Parathyroid adenoma (tissue), 2 donors: ENCODE measurements at regions not wholly inside any gene's neighbourhood (a gene's known extent, or its start where the extent isn't known, plus 50 kb on each side); places are given as distances from the start of the nearest gene placed in this dataset.
"Not testable (repeated sequence)": the region's sequence is repeated elsewhere in the genome, so short reads cannot be mapped to it uniquely, and the experiment has no call there.

Experiments used
- H2AFZ ChIP-seq: fragments of 300-600 bp; sonication (generic); one replicate; pipeline ENCODE4 v1.7.0; 2017; ENCODE audit warnings: antibody characterized with exemption, mild to moderate bottlenecking
- H3K27ac ChIP-seq: fragments of 300-600 bp; sonication (generic); one replicate; pipeline ENCODE4 v1.7.0; 2017
- H3K27me3 ChIP-seq: fragments of 300-600 bp; sonication (generic); one replicate; pipeline ENCODE4 v1.7.0; 2017; ENCODE audit warnings: low read length; ENCODE audit not compliant: control insufficient read depth, insufficient read depth
- H3K36me3 ChIP-seq: fragments of 300-600 bp; sonication (generic); one replicate; pipeline ENCODE4 v1.7.0; 2017; ENCODE audit warnings: low read length; ENCODE audit not compliant: control insufficient read depth, insufficient read depth
- H3K4me1 ChIP-seq: fragments of 300-600 bp; sonication (generic); one replicate; pipeline ENCODE4 v1.7.0; 2017; ENCODE audit warnings: control low read depth
- H3K4me2 ChIP-seq: fragments of 300-600 bp; sonication (generic); one replicate; pipeline ENCODE4 v1.7.0; 2017; ENCODE audit warnings: low read length
- H3K4me3 ChIP-seq: fragments of 300-600 bp; sonication (generic); one replicate; pipeline ENCODE4 v1.7.0; 2017; ENCODE audit warnings: low read depth, low read length
- H3K79me2 ChIP-seq: fragments of 300-600 bp; sonication (generic); one replicate; pipeline ENCODE4 v1.7.0; 2017; ENCODE audit warnings: control low read depth
- H3K9ac ChIP-seq: fragments of 300-600 bp; sonication (generic); one replicate; pipeline ENCODE4 v1.7.0; 2017; ENCODE audit warnings: mild to moderate bottlenecking
- H3K9me3 ChIP-seq: fragments of 300-600 bp; sonication (generic); one replicate; pipeline ENCODE4 v1.7.0; 2017; ENCODE audit warnings: low read length; ENCODE audit not compliant: control insufficient read depth
- TF ChIP-seq, protein P1 (sequence below): fragments of 300-600 bp; sonication (generic); IDR thresholded peaks from one replicate; pipeline ENCODE4 v1.7.0; 2017; ENCODE audit warnings: antibody characterized with exemption, mild to moderate bottlenecking
- donor health status: primary hyperparathyroidism.

- H3K4me1 ChIP-seq: peaks cover 11% of the 10 kb centered on the region
Measured at GRCh38 chr12:68538726-68539614, 71.7 kb upstream of the RAP1B start.

GRCh38 chr12:68539615-68539952 is 71.1 kb upstream of the RAP1B start:
- no peaks in the 10 kb centered on the region for H3K27me3 ChIP-seq
- H3K79me2 ChIP-seq: no peaks in the 10 kb centered on the region
- no peak overlapping the region for H2AFZ ChIP-seq
- H3K27ac ChIP-seq: no peak overlapping the region
- no peak overlapping the region for H3K4me3 ChIP-seq
- H3K4me1 ChIP-seq: peaks cover 11% of the 10 kb centered on the region
- no peak overlapping the region for H3K9ac ChIP-seq
- no peak overlapping the region for H3K4me2 ChIP-seq
- no peaks in the 10 kb centered on the region for H3K9me3 ChIP-seq
- TF ChIP-seq, protein P1, sequence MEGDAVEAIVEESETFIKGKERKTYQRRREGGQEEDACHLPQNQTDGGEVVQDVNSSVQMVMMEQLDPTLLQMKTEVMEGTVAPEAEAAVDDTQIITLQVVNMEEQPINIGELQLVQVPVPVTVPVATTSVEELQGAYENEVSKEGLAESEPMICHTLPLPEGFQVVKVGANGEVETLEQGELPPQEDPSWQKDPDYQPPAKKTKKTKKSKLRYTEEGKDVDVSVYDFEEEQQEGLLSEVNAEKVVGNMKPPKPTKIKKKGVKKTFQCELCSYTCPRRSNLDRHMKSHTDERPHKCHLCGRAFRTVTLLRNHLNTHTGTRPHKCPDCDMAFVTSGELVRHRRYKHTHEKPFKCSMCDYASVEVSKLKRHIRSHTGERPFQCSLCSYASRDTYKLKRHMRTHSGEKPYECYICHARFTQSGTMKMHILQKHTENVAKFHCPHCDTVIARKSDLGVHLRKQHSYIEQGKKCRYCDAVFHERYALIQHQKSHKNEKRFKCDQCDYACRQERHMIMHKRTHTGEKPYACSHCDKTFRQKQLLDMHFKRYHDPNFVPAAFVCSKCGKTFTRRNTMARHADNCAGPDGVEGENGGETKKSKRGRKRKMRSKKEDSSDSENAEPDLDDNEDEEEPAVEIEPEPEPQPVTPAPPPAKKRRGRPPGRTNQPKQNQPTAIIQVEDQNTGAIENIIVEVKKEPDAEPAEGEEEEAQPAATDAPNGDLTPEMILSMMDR: no peak
- H3K36me3 ChIP-seq: no peaks in the 10 kb centered on the region

More at GRCh38 chr12:68538726-68539614, 71.7 kb upstream of the RAP1B start:
- Histone ChIP-seq H3K79me2 (no peaks in the 10 kb centered on the region), H2AFZ (peak overlapping the region; percentile 28), H3K4me3 (peak overlapping the region; percentile 18), H3K36me3 (peaks cover 2% of the 10 kb centered on the region), H3K9ac (no peak overlapping the region), H3K27ac (no peak overlapping the region), H3K9me3 (no peaks in the 10 kb centered on the region), H3K4me2 (no peak overlapping the region), H3K27me3 (no peaks in the 10 kb centered on the region)
- TF ChIP-seq, protein P1: no peak

GRCh38 chr12:68540768-68541167 is 69.9 kb upstream of the RAP1B start:
- not testable (repeated sequence) for H3K4me2 ChIP-seq

DNA sequence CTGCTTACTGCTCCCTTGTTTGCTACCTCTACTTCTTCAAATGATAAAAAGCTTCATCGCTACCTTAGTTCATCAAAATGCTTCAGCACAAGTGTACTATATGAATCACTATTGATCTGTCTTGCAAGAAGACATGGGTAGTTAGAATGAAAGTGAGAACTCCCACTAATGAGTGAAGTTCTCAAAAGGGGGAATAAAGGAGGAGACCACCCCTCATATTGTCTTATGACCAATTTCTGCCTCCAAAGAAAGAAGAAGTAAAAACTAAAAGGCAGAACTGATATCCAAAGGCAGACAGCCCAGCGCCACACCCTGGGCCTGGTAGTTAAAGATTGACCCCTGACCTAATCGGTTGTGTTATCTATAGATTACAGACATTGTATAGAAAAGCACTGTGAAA is 63.4 kb upstream of the RAP1B start:
- not testable (repeated sequence) for H3K4me3 ChIP-seq, H3K4me2 ChIP-seq, H3K4me1 ChIP-seq, H3K36me3 ChIP-seq, H2AFZ ChIP-seq, H3K9me3 ChIP-seq, H3K9ac ChIP-seq, H3K79me2 ChIP-seq, H3K27ac ChIP-seq, H3K27me3 ChIP-seq

More at GRCh38 chr12:68540768-68541167, 69.9 kb upstream of the RAP1B start:
- H3K9me3 ChIP-seq, H2AFZ ChIP-seq, H3K36me3 ChIP-seq, H3K79me2 ChIP-seq, H3K9ac ChIP-seq, H3K27ac ChIP-seq, H3K27me3 ChIP-seq, H3K4me3 ChIP-seq: not testable (repeated sequence)
- peaks cover 11% of the 10 kb centered on the region for H3K4me1 ChIP-seq

DNA sequence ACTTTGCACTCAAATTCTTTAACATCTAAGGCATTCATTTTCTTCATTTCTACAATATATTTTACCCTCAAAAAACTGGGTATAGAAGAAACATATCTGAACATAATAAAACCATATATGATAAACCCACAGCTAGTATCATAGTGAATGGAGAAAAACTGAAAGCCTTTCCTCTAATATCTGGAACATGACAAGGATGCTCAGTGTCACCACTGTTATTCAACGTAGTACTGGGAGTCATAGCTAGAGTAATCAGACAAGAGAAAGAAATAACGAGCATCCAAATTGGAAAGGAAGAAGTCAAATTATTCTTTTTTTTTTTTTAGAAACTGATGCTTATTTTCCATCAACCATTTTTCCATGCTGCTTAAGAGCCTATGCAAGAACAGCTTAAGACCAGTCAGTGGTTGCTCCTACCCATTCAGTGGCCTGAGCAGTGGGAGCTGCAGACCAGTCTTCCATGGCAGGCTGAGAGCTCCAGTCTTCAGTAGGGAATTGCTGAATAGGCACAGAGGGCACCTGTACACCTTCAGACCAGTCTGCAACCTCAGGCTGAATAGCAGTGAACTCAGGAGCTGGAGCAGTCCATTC is 58.0 kb upstream of the RAP1B start:
- H3K4me1 ChIP-seq, H3K4me2 ChIP-seq, H3K9me3 ChIP-seq, H3K4me3 ChIP-seq, H3K27ac ChIP-seq, H3K79me2 ChIP-seq, H3K27me3 ChIP-seq, H2AFZ ChIP-seq, H3K9ac ChIP-seq, H3K36me3 ChIP-seq: not testable (repeated sequence)

DNA sequence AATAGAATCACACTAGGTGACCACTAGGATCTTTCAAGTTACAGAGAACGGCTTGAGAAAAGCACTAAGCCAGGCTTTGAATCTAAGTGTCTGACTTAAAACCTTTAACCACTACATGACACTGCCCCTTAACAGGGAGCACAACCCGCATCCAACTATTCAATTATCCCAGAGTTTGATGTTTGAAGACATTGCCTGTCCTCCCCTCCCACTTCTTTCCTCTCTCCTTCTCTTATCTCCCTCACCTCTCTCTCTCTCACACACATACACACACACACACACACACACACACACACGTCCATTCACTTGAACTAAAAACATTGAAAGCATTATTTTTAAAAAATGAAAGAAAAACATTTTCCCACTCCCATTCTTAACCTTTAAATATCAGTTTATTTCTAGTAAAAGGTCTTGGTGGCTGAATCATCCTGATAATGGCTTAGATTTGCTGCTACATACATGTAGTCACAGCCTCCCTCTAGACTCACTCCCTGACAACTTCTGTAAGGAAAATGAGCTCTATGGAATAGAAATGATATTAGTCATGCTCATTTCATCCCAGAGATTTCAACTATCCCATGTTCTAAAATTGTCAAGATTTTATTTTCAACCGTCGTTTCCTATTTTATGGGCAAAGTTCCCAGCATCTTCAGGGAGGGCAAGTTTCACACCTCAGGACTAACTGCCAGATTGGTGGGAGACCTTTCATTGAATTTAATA is 53.5 kb upstream of the RAP1B start:
- Histone ChIP-seq H3K27ac (no peak overlapping the region), H3K4me1 (no peaks in the 10 kb centered on the region), H3K27me3 (no peaks in the 10 kb centered on the region)

More for the DNA sequence above, 53.5 kb upstream of the RAP1B start:
- no peak overlapping the region for H3K4me2 ChIP-seq
- H3K36me3 ChIP-seq: no peaks in the 10 kb centered on the region
- H3K9me3 ChIP-seq: no peaks in the 10 kb centered on the region
- no peak overlapping the region for H3K9ac ChIP-seq
- H2AFZ ChIP-seq: peak overlapping the region; percentile 22
- no peak overlapping the region for H3K4me3 ChIP-seq
- TF ChIP-seq, protein P1: no peak
- H3K79me2 ChIP-seq: no peaks in the 10 kb centered on the region
